NCI-H2227 (cell line): ENCODE measurements at regions not wholly inside any gene's neighbourhood (a gene's known extent, or its start where the extent isn't known, plus 50 kb on each side); places are given as distances from the start of the nearest gene placed in this dataset.

Experiments
- DNase-seq: peaks from one replicate; lab custom pipeline; 2025; ENCODE audit not compliant: unreplicated experiment; lab: John Stamatoyannopoulos, UW

- no peak for DNase-seq
Observed at GRCh38 chr7:32194537-32194936, 124.3 kb upstream of the PDE1C start.

GRCh38 chr7:32191305-32191704 is 121.1 kb upstream of the PDE1C start:
- no peak for DNase-seq

- DNase-seq = no peak
Observed at GRCh38 chr7:32179567-32179966, 109.4 kb upstream of the PDE1C start.

- no peak for DNase-seq
Observed at GRCh38 chr7:32178677-32179366, 108.6 kb upstream of the PDE1C start.

DNA sequence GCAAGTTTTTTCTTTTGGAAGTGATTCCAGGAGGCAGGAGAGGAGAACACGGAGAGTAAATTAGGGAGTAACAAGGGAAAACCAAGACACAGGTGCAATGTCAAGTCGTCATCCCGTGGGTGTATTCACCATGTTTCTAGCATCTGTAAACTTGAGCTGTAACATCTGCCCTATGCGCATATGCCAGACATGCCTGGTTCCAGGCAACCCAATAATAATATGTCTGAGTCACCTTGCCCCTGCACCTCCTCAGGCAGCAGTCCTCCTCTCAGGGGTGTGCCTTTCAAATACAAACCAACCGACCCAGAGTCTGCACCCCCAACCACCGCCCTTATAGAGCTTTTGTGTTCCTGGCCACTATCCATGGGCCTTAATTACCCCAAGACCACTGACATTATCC is 107.0 kb upstream of the PDE1C start:
- DNase-seq = no peak

DNA sequence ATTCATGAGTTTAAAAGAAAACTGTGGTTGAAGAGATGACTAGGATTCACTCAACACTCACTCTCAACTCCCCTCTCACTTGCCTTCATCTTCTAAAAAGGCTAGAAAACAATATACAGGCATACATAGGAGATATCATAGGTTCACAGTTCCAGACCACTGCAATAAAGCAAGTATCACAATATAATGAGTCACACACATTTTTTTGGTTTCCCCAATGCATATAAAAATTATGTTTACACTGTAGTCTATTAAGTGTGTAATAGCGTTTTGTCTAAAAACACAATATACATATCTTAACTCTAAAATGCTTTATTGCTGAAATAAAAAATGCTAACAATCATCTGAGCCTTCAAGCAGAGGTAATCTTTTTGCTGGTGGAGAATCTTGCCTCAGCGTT is 104.9 kb upstream of the PDE1C start:
- no peak for DNase-seq

DNA sequence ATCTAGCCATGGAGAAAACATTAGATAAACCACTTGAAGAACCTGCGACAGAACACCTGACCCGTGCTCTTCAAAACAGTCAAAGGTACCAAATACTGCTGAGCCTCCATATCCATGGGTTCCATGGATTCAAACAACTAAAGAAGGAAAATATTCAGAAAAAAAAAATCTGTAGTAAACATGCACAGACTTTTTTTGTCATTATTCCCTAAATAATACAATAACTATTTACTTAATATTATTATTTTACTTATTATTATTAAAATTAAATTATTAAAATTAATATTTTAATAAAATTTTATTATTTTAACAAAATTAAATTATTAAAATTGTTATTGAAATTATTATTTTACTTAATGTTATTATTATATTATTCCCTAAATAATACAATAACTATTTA is 101.0 kb upstream of the PDE1C start:
- DNase-seq = no peak

DNA sequence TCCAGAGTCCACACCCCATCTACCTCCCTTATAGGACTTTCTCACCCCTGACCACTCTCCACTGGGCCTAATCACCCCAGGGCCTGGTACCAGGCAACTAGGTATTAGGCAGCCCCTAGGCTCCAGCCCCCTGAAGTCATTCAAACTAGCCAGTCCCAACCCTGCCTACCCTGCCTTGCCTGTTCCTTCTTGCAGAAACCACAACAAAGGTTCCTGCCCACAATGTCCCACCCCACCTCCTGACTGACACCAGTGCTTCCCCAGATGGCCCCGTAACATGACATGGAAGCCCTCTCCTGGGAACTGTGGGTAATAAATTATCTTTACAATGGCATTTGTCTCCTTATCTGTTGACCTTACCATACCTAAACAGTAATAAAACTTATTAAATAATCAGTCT is 100.6 kb upstream of the PDE1C start:
- no peak for DNase-seq

- DNase-seq = no peak
Observed at GRCh38 chr7:32169228-32169627, 99.0 kb upstream of the PDE1C start.

- no peak for DNase-seq
Observed at GRCh38 chr7:32167815-32168214, 97.6 kb upstream of the PDE1C start.

- no peak for DNase-seq
Observed at GRCh38 chr7:32167256-32167655, 97.0 kb upstream of the PDE1C start.

GRCh38 chr7:32164341-32164996 is 94.3 kb upstream of the PDE1C start:
- no peak for DNase-seq

DNA sequence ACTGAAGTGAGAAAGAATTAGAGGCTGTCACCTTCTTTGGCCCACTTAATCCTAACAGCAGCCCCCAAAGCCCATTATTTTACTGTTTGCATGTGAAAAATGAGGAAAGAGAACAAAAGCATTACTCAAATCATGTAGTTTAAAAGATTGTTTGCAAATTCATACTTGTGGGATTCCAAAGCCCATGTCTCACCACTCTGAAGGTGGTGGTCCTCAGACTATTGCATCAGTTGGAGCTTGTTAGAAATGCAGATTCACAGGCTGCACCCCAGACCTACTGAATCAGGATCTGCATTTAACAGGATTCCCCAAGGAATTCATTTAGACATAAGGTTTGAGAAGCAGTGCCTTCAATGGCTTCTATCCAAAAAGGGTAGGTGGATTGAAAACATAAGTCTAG is 93.7 kb upstream of the PDE1C start:
- DNase-seq = no peak

DNA sequence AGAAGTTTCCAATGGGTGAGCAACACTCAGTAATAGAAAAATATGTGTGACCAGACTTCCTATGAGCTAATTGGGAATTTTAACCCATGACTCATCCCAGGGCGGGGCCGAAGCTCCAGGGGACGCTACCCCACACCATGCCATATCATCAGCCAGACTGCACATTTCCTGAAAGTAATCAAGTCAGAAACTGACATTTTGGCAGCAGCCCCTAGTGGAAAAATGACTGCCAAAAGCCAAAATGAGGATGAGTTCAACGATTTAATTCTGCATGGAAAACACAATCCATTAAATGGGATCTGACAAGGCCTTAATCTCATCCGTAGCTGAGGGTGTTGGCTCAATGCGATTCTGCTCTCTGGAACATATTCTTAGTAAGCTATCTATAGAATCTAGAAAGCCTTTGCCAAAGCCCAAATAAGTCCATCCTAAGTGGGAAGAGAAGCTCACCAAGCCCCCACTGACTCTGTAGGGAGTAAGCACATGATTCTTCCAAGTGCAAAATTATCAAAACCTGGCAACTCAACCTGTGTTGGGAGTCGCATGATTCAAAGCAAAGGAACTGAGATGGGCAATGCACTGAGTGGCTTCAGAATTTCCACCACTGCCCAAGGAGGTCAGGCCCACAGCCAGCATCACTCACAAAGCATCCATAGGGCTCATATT is 93.1 kb upstream of the PDE1C start:
- no peak for DNase-seq

GRCh38 chr7:32161708-32162107 is 91.5 kb upstream of the PDE1C start:
- no peak for DNase-seq

DNA sequence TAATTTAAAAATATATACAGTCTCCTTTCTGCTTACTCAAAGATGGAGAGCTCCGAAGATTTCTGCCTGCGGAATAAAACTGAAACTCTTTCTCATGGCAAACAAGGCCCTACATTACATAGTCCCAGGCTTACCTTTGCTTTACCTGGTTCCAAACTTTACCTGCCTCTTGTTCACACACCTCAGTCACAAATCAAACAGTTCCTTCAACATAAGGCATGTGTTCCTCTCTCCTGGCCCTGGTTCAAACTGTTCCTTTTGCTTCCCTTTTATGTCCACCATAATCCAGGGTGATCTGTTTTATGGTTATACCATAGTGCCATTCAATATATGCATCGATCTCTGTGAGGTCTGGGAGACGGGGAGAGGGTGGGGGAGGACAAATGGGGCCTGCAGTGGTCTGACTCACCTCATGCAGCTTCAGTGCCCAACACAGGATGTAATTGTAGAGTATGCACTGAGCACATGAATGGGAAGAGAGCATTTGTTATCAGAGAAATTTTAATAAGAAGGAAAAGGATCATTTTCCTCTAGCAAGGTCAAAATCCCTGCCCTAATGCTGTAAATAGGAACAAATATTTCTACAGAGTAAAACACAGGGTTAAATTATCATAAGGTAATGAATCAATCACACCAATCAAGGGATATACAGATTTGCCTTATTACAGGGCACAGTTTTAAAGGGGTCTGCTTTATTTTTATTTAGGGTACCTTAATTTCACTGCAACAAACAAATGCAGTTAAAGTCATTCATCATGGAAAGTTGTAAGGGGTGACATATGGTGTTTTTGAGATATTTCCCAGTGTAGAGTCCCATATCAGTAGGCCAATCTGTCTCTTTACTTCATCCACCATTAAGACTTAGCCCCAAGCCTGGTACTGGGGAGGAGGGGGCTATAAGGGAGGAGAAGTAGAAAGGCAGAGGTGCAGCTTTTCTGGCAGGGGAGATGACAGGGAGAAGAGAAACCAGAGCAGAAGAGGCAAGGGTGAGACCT is 88.8 kb upstream of the PDE1C start:
- no peak for DNase-seq

GRCh38 chr7:32158076-32158475 is 87.9 kb upstream of the PDE1C start:
- DNase-seq = no peak

DNA sequence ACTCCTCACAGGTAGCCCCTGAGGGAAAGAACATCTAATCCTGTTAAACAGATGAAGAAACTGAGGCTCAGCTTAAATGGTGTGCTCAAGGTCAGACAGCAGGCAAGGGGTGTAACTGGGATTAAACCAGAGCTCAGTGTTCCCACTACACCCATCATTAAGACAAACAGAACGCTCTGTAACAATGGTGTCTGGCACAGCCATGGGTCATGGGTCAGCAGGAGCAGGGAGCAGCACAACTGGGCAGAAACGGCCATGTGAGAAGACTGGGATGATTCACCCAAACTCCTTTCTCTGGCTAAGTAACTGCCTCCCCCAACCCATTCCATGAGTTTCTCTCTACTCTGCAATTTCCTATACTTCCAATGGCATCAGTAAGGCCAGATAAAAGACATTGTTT is 85.5 kb upstream of the PDE1C start:
- no peak for DNase-seq

DNA sequence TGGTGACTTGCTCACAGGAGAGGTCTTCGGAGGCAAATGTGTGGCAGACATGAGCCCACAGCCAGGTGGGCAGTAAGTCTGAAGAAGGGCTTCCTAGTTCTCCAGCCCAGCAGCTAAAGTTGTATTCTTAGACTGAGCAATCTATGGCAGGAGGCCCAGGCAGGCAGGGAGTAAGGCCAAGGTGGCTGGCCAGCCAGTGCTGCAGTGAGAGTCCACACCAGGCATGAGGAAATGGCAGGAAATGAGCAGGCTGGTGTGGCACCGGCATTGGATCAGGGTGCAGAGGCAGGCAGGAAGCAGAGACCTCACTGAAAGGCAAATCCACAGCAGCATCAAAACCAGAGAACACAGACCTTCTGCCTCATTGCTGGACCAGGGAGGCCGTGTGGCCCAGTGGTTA is 84.6 kb upstream of the PDE1C start:
- DNase-seq = no peak

GRCh38 chr7:32153006-32153405 is 82.8 kb upstream of the PDE1C start:
- DNase-seq = no peak

- no peak for DNase-seq
Observed at GRCh38 chr7:32152576-32152975, 82.4 kb upstream of the PDE1C start.
